ENCODE measurements at regions not wholly inside any gene's neighbourhood (a gene's known extent, or its start where the extent isn't known, plus 50 kb on each side); places are given as distances from the start of the nearest gene placed in this dataset.
"Not testable (repeated sequence)": the region's sequence is repeated elsewhere in the genome, so short reads cannot be mapped to it uniquely, and the experiment has no call there.

DNA sequence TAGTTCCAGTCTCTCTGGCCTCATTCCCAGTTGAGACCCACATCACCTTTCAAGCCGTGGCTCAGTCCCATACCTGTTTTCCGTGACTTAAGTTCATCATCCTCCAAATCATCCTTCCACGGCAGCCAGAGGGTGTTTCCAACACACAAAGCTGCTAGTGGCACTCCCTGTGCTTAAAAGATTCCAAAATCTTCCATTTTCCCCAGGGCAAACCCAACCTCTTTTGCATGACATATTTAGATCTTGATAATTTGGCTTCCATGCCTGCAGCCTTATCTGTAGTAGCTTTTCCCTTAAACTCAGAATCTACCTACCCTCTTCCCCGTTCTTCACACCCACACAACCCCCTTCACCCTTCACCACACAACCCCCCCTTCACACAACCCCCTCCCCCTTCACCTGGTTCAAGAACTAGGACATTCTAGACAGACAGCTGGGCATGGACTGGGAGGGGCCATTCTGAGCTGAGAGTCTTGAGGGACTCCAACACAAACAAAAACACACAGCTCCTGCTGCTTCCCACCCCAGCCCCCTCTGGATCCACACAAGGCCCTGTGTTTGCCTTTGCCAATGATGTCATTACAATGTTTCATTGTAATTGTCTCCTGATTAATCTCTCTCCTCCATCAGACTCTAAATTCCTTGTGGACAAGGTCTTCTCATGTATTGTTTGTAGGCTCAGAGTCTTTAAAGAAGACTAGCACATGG is 268.2 kb downstream of the SH3GL2 start:
- peak in 2 of 3 experiments; percentile 2 to 48 for DNase-seq

DNA sequence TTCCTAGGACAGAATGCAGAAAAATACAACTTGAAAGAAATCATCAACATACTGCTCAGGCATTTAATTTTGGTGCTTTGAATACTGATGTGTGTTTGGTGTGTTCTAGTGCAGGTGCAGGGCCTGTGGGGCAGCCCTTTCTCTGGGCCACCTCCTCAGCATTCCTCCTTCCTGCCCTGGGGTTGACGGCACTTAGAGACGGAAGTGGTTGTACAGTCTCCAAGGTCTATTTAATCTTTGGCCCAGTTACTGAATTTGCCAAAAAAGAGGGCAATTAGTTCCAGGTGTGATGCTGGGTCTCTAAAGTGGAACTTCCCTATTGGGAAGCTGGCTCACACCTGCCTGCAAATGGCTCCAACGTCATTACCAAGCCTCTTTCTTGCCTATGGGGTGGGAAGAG is 269.0 kb downstream of the SH3GL2 start:
- peak in 1 of 3 experiments; percentile 0 for DNase-seq

DNA sequence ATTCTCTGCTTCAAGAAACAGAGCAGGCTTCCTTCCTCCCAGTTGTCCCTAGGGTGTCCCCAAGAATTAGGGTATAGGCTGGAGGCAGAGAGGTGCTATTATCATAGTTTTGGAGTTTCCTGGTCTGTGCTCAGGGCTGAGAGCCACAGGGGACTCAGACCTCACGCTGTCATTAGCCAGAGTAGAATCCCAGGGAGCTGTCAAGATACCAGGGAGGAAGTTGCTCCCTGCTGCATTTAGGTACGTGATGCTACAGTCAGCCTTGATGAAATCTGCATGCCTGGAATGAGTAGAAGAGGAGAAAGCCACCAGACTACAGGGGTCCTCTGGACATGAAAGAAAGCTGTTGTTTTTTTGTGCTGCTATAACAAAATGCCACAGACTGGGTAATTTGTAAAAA is 273.2 kb downstream of the SH3GL2 start:
- no peak for DNase-seq

DNA sequence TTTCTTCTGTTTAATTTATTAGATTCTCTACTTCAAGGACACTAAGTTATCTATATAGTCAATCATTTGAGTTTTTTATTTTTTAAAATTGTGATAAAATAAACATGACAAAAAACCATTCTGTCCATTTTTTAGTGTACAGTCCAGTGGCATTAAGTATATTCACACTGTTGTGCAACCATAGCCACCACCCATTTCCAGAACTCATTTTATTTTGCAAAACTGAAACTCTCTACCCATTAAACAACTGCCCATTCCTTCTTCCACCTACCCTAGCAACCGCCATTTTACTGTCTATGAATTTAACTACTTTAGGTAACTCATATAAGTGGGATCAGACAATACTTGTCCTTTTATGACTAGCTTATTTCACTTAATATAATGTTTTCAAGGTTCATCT is 275.6 kb downstream of the SH3GL2 start:
- DNase-seq = no peak

DNA sequence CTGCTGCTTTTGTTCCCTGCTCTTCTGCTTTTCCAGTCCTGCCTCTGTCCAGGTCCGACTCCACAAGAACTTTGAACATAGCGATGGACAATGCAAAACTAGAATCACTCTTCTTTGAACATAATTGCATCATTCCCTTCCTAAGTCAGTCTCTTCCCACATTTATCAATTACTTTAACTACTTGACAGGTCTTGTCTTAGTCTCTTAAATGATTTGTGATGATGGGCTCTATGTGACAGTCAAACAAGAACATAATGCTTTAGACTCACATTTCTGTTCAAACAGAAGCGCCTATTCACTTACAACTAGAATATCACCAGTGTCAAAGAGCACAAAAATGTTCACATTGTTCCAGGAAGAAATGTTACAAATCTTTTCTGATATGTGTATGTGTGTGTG is 278.1 kb downstream of the SH3GL2 start:
- DNase-seq = no peak

DNA sequence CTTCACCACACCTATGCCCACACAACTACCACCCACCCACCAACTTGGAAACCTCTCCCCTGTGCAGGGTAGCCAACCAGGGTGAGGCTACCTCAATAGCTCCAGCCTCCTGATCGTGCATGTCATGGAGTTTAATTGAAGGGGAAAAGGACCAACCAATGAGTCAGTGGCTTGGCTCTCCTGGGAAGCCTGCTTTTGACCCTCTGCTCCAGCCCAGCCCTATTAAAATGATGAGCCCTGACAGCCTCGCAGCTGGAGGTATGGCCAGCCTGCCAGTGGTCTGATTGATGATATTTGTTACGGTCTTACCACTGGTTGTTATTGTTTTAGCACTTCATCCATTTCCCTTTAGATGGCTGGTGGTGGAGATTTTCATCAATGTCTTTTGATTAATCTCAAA is 280.4 kb downstream of the SH3GL2 start:
- DNase-seq = no peak

DNA sequence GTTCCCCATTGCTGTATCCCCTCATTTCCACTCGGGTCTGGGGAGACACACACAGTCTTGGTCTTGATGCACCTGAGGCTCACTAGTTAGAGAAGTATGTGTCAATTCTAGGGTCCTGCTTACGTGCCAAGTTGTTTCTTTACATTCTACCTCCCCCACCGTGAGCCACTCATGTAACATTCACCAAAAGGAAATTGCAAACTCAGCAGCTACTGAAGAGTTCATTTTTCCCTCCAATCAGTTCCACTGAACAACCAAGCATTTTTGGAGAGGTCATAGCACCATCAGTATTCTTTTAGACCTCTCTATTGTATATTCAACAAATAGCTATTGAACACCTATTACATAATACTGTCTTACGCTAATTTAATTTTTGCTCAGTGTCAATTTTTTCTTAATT is 281.1 kb downstream of the SH3GL2 start:
- DNase-seq = no peak

DNA sequence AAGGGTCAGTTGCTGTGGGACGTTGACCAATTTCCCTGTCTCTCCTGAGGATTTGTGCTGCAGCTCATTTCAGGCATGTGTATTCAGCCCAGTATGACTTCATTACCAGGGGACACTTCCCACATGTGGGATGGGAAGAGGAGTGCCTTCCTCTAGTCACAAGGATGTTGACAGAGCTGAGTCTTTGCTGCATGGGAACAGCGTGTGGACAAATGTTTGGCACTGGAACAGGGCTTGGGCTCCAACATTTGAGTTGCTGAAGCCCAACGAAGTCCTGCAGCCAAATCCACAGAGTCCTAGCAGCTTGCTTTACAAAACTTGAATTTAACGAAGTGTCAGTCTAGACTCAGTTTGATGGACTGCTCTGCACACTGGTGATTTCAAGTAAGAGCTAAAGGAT is 283.2 kb downstream of the SH3GL2 start:
- no peak for DNase-seq

DNA sequence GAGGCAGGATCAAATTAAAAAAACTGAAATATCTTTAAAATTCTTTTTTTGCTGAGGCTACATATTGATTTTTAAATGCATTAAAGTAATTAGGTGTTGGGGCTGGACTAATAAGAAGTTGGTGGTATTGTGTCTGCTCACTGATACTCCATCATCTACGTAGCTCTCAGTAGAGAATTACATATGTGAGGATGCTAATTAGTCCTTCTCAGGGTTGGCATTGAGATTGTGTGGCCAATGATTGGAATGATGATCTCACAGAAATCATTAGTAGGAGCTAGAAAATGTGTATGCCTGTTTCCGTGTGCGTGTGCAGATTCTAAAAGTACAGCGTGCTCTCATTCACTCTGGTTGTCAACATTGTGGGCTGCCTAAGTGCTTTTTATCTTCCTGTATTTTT is 283.8 kb downstream of the SH3GL2 start:
- DNase-seq = no peak

DNA sequence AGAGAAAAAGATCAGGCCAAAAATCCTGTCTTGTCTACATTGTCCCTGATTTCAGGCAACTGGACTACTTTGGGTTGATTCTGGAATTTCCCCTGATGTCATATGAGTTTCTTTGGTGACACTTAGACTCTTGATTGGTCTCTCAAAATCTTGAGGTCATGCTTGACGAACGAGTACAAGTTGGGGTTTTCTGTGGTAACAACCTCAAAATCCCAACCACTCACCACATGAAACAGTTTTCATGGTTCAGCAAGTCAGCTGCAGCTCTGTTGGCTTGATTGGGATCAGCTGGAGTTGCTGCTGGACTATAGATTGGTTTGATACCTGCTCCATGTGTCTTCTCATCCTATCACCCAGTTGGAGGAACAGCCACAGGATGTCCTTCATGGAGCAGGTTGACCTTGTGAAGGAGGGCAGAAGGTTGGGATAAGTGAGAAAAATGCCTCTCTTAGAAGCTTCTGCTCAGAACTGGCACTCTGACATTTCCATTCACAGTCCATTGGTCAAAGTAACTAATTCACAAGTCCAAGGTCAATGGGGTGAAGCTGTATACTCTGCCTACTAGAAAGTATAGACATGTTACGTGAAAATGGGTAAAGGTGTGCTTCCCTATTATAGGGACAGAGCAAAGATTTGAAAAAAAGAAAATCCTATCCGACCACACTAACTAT is 284.5 kb downstream of the SH3GL2 start:
- DNase-seq = no peak

DNA sequence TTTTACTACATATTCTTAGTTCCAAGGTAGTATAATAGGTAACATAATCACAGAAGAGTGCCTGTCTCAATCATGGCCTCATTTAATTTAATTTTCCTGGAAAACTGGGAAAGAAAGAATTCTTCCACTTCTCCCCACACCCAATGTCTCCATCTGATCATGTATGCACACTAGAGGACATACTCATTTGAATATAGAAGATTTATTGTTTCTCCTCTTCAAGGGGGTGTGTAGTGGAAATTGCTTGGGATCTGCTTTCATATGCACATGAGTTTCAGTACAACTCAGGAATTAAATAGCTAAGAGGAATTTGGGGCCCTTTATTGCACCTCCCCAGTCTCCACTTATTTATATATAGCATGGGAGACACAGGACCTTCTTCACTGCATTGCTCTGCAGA is 285.1 kb downstream of the SH3GL2 start:
- no peak for DNase-seq

DNA sequence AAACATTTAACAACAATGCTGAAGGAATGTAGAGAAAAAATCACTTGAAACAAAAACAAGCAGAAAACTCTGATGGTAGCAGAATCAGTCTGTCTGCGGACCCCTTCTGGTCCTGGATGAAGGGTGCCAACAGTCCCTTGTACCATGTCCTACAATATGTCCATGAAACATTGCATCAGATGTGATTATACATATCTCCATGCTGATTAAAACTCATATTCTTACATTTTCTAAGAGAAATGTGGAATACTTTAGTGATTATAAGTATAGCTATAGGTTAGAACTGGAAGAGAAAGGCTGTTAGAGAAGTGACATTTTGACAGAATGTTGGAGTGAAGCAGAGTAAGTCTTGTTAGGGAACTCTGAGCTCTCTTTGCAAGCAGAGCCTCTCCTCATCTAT is 286.1 kb downstream of the SH3GL2 start:
- DNase-seq = no peak

DNA sequence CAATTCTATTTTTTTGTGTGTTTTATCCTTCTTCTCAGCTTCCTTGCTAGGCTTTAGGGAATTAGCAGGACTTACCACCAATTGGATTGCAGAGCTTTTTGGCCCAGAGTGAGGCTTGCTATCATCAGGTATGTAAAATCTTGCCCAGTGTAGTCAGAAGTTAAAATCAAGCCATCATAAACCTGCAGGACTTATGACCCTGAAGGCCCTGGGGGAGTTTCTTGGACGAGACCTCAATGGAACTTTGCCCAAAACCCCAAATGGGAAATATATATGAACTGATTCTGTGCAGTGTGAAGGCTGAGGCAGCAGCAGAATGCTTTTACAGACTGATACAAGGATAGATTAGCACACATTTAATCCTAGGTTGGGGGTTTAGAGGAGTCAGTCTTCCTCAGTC is 287.0 kb downstream of the SH3GL2 start:
- DNase-seq = no peak

DNA sequence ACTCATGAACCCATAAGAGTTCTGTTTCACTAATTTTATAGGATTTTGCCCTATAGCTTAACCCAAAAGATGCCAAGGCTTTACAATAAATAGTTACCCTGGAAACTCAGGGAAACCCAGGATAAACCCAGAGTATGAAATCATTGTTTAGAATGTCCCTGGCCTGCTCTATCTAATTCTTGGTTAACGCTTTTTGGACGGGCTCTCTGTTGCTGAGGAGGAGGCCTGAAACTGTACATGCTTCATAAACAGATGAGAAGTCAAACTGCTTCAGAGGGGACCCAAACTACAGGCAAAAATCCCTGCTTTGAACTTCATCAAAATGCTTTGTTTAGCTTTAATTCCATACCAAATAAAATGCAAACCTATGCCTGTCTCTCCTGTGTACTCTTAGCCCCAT is 291.9 kb downstream of the SH3GL2 start:
- DNase-seq = no peak

DNA sequence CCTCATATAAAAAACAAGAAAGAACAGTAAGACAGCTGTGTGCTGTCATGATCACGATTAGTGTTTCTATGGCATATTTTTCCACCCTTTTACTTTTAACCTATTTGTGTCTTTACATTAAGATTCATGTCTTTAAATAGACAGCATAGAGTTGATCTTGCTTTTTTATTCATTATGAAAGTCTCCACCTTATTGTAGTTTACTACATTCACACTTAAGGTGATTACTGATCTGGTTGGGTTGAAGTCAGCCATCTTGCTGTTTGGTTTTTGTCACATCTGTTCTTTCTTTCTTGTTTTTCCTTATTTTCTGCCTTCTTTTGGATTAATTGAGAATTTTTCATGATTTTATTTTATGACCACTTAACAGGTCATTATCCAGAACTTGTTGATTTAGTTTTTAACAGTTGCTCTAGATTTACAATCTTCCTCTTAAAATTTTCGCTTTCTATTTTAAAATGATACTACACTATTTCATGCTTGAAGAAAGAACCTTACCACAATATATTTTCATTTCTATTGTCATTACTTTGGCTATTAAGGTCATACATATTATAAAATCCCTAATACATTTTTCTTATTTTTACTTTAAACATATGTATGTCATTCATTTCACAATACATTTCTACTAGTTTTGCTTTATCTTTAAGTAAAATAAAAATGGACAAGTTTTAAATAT is 292.5 kb downstream of the SH3GL2 start:
- DNase-seq = no peak

DNA sequence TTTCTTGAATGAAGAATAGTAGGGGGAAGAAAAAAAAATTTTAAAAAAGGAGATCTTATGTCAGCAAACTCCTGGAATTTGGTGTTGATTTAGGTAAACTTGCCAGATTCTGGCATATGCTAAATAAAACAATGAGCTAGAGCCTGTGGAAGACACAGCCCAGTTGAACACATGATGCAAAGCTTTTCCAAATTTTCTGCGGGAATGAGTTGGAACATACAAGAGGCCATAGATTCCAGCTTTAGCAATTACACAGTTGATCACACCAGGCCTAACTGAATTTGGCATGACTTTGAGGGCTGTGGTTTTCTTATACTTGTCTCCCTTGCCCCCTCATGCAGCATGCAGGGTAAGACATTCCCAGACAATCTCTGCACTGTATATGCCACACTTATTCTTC is 297.0 kb downstream of the SH3GL2 start:
- DNase-seq = no peak

DNA sequence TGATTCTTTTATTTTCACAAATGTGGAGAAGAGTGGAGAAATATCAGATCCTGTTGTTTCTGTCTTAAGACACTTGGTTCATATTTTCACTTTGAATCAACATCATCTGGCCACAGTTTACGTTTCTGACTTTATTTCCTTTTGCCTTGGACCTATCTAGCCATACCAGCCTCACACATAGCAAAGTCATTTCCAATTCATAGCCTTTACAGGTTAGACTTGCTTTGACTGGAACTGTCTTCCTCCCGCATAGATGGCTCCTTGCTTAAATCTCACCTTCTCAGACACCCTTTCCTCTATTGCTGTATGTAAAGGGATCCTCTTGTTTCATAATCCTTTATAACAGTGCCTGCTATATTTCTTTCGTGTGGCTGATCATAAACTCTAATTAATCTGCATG is 297.8 kb downstream of the SH3GL2 start:
- no peak for DNase-seq

DNA sequence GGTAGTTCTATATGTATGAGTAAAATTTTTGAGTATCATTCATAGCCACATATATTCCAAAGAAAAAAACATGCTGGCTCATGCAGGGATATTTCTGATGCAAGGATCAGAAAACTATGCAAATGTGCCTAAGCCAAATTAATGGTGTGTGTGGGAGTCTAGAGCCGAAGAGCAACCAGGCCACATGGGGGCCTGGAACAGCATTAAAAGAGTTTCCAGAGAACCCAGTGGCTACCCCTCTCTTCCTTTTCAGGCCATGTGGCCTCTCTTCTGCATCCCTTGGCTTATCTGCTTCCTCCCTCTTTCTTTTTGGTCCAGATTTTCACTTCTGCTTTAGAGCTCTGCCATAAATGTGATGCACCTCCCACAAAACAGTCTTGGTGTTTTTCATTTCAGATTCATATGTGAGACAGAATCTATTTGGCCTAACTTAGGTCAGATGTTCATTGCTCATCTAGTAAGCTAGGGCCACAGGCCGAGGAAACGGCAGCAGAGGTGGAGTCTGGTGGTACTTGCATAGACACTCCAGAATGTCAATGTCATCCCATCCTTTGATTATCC is 300.0 kb downstream of the SH3GL2 start:
- no peak for DNase-seq

DNA sequence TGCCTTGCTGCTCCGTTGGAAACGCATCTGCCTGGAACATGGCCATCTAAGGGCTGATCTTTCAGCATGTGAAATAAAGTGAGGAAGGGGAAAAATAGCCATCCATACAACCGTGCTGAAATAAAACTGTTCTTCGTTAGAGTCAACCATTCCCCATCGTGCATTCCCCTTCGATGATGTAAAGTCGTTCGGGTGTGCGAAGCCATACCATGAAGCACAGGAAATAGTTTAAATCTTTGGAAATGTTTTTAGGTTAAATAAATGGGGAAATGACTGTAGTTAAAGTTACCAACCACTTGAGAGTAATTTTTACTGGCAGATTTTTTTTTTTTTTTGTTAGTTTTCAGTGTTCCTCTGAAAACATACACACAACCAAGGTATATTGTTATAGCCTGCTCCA is 302.5 kb downstream of the SH3GL2 start:
- DNase-seq = no peak

DNA sequence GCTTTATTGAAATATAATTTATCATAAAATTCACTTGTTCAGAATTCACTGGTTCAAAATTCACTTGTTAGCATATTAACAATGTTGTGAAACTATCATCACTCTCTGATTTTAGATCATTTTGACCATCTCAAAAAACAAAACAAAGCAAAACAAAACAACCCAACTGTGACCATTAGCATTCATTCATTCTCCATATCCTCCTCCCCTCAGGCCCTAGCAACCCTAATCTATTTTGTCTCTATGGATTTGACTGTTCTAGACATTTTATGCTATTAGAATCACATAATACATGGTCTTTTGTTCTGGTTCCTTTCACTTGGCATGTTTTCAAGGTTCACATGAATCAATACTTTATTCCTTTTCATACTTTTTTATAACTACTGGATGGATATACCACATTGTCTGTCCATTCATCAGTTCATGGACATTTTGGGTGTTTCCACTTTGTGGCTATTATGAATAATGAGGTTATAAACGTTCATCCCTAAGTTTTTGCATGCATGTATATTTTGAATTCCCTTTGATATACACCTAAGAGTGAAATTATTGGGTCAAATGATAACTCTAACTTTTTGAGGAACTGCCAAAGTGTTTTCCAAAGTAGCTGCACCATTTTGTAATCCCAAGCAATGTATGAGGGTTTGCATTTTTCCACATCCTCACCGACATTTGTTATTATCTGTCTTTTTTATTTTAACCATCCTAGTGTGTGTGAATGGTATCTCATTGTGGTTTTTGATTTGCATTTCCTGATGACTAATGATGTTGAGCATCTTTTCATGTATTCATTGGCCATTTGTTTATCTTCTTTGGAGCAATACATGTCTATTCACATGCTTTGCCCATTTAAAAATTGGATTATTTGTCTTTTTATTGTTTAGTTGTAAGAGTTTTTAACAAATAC is 304.1 kb downstream of the SH3GL2 start:
- DNase-seq = no peak

DNA sequence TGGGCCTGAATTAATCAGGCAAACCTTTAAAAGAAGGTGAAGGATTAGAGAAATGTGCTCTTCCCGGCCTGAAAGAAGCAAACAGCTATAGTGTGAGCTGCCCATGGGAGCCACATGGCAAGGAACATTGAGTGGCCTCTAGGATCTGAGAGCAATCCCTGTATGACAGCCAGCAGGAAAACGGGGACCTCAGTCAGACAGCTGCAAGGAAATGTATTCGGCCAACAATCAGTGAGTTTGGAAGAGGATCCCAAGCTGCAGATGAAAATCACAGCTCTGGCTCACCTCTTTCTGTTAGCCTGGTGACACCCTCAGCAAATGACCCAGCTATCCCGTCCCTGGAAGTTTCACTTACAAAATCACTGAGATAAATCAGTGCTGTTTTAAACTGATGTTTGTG is 309.2 kb downstream of the SH3GL2 start:
- DNase-seq = no peak

DNA sequence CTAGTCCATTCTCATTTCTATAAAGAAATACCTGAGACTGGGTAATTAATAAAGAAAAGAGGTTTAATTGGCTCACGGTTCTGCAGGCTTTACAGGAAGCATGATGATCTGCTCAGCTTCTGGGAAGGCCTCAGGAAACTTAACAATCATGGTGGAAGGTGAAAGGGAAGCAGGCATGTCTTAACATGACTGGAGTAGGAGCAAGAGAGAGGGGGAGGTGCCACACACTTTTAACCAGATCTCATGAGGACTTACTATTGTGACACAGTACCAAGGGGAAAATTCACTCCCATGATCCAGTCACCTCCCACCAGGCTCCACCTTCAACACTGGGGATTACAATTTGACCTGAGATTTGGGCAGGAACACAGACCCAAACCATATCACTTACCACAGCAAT is 310.1 kb downstream of the SH3GL2 start:
- not testable (repeated sequence) for DNase-seq
